Activated CD8-positive, alpha-beta memory T cell treated with anti-CD3 and anti-CD28 coated beads, Interleukin-2, amount 50 U/mL, for 48 hours (primary cell): ENCODE measurements at regions not wholly inside any gene's neighbourhood (a gene's known extent, or its start where the extent isn't known, plus 50 kb on each side); places are given as distances from the start of the nearest gene placed in this dataset.
"Not testable (repeated sequence)": the region's sequence is repeated elsewhere in the genome, so short reads cannot be mapped to it uniquely, and the experiment has no call there.

Source experiments
- DNase-seq: peaks from one replicate; pipeline ENCODE4 v3.0.0-alpha.2; 2020

DNA sequence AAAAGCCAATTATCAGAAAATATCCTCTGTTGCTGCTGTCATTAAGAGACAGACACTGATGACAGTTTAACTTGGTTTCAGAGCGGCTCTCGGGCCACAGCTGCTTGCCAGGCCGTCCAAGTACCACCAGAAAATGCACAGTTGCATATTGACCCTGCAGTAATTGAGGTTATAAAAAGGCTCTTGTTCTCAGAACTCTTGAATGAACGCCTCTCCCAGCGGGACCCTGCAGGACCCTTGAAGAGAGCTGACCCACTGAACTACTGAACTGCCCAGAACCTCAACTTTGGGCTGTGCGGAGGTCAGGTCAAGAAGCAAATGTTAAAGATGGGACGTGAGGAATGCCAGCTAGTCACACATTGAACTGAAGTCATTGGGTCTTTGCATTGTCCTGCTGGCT lies 1559.0 kb upstream of the SLC10A2 start:
- DNase-seq = no peak

DNA sequence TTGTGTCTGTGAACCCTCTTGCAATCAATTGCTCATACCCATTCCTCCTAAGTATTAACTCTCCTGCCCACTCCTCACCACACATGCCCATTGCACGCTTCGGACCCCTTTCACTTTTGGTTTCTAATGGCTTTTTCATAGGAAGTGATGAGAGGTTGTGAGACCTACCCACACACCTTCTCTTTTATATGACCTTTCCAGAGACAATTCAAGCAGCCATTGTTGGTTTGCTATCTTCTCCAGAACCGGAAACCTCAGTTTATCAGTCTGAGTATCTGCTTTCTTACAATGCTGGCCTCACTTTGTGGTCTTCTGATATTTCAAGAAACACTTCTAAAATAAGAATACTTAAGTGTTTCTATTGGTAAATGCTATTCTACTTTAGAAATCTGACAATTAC lies 1550.8 kb upstream of the SLC10A2 start:
- DNase-seq = no peak

- no peak for DNase-seq
Measured at GRCh38 chr13:104614361-104615145, 1548.3 kb upstream of the SLC10A2 start.

DNA sequence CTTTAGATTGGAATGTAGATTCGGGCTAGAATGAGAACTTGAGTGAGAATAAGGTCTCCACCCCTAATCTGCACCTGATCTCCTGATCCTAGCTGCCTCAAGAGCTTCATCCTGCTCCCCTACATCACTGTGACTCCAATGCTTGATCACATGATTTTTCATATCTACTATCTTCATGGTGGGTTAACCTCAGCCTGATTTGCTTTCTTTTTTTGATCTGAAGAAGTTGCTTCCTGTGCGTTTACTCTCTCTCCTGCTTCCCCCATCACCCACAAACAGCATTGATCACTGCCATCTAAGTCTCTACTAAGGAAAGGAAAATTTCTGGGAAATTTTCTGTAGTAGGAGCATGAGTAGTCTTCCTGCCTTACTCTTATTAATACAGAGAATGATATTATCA lies 1542.1 kb upstream of the SLC10A2 start:
- DNase-seq = no peak

GRCh38 chr13:104605435-104605834 lies 1539.2 kb upstream of the SLC10A2 start:
- DNase-seq = not testable (repeated sequence)

GRCh38 chr13:104597546-104598180 lies 1531.4 kb upstream of the SLC10A2 start:
- no peak for DNase-seq

DNA sequence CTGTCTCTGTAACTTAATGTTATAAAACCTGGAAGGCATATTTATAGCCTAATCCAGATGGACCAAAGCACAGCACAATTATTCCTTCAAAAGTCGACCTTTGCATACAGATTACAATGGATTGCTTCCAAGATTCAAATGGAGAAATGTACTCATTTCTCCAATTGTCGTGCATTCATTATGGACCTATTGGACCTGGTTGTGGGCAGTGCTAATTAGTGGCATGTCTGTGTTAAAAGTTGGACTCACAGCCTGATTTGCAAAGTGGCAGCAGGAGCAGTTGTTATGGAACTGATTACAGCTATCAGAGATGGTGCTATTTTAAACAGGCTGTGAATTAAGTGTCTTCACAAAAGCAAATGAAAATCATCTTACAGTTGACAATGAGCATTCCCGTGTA lies 1529.3 kb upstream of the SLC10A2 start:
- no peak for DNase-seq

- DNase-seq = no peak
Measured at GRCh38 chr13:104594806-104595205, 1528.6 kb upstream of the SLC10A2 start.

GRCh38 chr13:104593693-104594092 lies 1527.5 kb upstream of the SLC10A2 start:
- no peak for DNase-seq

DNA sequence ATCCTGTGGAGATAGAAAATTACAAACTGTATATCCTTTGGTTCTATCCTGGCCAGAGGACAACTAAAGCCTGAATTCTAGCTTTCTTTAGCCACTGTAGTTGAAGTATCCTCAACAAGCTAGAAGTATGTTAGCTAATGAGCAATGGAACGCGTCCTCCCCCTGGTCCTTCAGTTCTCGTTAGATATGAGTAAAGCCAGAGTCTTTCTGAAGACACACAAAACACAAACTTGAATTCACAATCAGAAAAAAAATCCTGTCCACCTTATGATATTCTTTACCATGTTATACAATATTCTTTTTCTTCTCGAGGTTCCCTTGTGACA lies 1527.0 kb upstream of the SLC10A2 start:
- DNase-seq = no peak

GRCh38 chr13:104592545-104593250 lies 1526.5 kb upstream of the SLC10A2 start:
- no peak for DNase-seq

- DNase-seq = no peak
Measured at GRCh38 chr13:104592127-104592526, 1525.9 kb upstream of the SLC10A2 start.

DNA sequence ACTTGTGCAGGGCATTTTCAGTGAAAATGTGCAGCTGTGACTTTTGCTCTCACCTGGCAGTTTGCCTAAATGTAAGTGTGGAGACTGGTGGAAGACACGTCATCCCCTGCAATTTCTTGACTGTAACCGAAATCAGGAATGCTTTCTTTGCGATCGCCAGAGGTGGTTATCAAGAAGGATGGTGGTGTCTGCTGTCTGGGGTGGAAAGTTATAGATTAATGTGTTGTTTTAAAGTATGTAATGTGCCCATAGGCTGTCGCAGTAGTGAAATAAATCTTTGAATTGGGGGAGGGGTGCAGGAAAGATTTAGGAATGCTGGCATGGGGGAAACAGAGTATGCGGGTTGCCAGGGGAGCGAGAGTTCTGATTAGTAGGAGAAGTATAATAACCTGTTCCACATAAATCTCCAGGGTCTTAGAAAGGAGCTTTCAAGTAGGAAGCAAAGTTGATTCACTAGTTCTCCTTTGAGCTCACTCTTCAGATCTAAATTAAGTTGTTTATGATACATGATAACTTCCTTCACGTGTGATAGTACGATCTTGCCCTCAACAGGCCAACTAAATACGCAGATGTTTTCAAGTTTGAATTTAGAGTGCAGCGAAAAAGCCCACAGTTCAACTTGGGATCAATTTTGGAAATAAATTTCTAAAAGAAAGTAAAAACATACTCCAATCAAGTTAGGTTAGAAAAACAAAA lies 1520.0 kb upstream of the SLC10A2 start:
- no peak for DNase-seq

- DNase-seq = no peak
Measured at GRCh38 chr13:104584481-104584880, 1518.3 kb upstream of the SLC10A2 start.

DNA sequence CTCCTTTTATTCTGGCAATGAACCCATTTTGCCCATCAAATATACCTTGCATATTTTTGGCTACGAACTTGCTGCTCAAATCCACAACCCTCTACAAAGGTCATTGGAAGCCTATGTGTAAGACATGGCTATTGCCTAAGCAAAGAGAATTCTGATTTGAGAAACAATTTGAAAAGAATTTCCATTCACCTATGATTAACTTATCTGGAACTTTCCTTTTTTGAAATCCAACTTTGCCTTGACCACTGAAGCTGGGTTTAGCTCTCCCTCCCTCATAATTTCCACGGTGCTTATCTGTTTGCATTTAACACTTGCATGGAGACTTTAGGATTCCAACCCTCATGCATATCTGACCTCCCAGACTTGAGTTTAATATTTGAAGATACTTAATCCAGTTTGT lies 1514.7 kb upstream of the SLC10A2 start:
- DNase-seq = no peak

- no peak for DNase-seq
Measured at GRCh38 chr13:104577071-104577815, 1511.0 kb upstream of the SLC10A2 start.

GRCh38 chr13:104571893-104572229 lies 1505.6 kb upstream of the SLC10A2 start:
- DNase-seq = no peak

DNA sequence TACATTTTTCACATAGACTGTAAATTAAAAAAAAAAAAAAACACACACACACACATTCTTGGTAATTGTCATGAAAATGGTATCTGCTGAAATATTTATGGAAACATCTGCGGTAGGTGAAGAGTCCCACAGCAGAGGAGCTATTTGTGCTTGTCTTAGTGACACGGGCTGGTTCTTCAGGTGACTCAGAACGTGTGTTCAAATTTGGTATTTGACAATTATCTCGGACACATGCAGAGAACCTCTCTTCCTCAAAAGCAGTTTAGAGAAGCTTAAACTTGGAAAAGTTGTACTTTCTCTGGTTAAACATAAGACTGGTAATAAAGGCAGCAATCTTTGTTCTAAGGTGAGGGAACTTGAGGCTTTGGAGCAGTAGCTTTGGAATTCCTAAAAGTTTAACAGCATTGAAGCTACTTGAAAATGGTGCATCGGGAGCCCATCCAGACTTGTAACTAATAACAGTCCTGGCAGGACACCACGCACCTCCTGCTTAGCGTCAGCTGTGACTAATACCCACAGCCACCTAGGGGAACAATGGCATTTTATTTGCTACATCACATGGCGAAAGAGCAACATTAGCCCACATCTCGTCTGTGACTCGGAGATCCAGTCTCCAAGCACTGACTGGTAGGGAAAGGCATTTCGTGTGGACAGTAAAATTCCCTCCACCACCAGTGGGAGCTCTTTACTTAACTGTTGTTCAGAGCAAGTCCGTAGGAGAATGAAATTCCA lies 1505.1 kb upstream of the SLC10A2 start:
- DNase-seq = no peak

DNA sequence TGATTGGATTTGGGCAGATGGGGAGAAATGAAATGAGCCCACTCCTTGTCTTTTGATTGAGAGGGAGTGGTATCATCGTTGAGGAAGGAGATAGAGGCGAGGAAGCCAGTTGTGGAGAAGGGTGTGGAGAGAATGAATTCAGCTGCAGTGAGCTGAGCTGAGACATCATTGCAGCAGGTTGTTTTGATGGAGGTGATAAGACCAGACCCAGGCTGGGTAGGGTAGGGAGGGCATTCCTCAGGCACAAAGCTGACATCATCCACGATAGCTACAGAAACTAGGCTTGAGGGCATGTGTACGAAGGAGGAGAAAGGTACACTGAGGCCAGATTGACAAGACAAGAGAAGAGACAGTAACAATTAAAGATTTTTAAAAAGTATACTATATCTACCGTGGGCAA lies 1500.9 kb upstream of the SLC10A2 start:
- DNase-seq = no peak

DNA sequence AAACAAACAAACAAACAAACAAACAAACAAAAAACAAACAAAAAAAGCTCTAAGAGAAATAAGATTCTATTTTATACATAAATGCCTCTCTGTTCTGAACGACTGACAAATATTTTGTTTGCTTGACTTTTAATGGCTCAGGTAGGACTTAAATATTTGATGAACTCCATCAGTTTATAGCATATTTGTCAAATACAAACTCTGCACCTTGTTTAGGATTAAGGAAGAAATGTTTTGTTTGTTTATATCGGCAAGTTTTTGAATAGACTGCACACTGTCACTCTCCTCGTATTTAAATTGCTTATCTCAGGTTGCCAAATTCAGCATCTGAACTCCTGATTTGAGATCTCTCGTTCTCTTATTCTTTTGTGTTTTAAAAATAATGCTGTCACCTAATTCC lies 1499.7 kb upstream of the SLC10A2 start:
- no peak for DNase-seq

DNA sequence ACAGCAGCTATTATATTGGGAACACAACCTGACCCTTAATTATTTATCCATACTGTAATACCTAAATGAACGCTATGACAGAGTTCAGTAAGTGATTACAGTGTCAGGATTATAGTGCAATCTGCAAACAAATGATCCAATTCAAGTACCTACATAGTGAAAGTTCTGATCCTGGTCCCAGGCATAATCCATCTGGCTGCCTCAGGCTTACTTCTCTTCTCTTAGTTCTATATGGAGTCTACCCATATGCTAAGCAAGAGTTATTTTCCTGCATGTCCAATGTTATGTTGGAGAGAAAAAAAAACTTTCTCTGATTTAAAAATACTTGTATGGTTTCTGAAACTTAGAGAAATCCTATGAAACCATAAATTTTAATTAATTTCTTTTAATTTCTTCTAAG lies 1487.7 kb upstream of the SLC10A2 start:
- DNase-seq = no peak

- no peak for DNase-seq
Measured at GRCh38 chr13:104553186-104553585, 1487.0 kb upstream of the SLC10A2 start.
